Skin epidermis (tissue), 12 donors: ENCODE measurements at regions not wholly inside any gene's neighbourhood (a gene's known extent, or its start where the extent isn't known, plus 50 kb on each side); places are given as distances from the start of the nearest gene placed in this dataset.

Experiments used
- H3K27ac ChIP-seq, 21 experiments: fragments of 200-600 bp; sonication (generic) in 11 of 21; one replicate each; pipeline ENCODE4 v1.5.0; 2020; ENCODE audit warnings: mild to moderate bottlenecking in 3 of 21, inconsistent platforms in 2 of 21, moderate library complexity in 2 of 21
- H3K4me3 ChIP-seq, 7 experiments: fragments of 200-600 bp; sonication (generic) in 2 of 7; one replicate each; pipeline ENCODE4 v1.5.0; 2020; ENCODE audit warnings: inconsistent platforms in 2 of 7, mild to moderate bottlenecking in 2 of 7, moderate library complexity in 1 of 7

DNA sequence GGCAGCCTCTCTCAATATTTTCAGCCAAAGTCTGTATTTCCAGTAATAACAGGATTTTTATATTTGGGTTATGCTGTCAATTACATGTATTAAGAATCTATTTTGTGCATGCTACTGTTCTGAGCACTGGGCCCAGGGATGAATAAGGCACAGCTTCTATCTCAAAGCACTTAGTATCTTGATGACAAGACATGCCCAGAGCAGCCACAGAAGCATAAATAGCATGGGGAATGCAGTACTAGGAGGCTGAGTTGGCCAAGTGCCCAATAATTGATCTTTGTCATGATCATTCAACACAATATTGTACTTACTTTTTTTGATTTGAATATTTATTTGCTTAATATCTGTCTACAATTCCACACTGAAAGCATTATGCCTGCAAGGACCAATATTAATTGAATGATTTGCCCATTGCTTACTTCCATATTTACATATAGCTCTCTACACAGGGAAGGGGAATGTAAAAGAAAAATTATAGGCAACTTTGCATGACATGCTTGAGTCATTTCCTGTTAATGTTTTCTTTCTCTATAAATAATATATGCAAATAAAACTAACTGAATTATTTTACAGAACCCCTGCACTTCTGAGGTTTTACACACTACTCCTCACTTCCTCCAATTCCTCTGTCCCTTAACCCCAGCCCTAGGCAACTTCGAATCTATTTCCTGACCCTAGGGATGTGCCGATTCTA is 298.9 kb upstream of the BMP2 start:
- Histone ChIP-seq H3K27ac (no peak overlapping the region), H3K4me3 (no peak overlapping the region)

DNA sequence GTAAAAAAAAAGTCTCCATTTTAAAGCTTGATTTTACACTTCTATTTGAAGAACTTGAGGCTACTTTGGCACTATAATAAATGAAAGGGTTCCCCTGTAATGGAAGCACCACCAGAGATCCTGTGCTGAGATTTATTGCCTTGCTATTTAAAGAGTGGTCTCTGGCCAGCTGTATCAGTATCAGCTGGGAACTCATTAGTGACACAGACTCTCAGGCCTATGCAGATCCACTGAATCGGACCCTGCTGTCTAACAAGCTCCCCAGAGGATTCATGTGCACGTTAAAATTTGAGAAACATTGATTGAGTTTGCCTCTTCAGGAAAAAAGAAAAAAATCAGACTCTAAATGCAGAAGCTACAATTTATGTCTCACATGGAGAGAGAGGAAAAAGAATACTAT is 299.9 kb upstream of the BMP2 start:
- Histone ChIP-seq H3K4me3 (no peak overlapping the region), H3K27ac (no peak overlapping the region)

DNA sequence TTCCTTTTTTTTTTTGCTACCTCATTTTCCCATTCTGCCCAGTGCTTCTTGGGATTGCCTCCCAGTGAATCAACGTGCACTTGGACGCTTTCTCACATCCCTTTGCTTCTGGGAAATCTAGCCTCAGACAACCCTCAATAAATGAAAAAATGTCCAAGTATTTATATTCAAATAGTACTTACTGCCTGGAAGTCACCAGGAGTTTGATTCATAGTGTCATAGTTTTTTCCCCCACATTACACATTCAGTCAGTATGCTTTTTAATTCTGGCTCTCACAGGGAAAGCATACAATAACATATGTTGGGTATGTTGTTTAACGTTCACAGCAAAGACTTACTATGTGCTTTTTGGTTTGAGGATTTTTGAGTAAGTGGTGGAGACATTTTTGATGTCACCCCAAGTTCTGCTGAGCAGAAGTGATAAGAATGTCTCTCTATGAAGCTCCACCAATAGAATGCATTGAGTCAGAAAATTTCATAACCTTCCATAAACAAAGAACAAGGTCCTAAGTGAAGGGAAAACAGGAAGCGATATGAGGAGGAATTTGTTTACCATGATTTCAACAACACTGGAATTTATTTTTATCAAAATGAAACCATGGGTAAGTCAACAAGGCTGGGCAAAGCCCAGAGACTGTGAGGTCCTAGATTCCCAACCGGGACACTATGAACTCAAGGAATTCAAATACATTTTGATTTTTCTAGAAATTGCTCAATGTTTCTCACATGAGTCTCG is 301.2 kb upstream of the BMP2 start:
- Histone ChIP-seq H3K4me3 (no peak overlapping the region), H3K27ac (no peak overlapping the region)

DNA sequence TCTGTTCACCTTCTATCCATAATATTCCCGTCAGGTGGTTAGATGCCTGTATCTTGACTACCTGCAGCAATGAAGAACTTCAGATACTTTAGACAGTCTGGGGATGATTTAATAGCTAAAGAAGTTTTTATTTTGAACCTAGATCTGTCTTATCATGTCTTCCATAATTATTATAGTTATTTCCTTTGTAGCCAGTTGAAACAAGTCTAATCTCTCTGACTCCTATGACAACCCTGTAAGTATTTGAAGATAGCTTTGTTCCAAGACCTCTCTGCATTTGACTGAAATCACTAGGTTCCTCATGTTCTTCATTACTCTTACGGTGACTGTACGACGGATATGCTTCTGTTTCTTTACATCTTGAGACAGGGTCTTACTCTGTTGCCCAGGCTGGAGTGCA is 316.6 kb upstream of the BMP2 start:
- no peak overlapping the region for H3K4me3 ChIP-seq

DNA sequence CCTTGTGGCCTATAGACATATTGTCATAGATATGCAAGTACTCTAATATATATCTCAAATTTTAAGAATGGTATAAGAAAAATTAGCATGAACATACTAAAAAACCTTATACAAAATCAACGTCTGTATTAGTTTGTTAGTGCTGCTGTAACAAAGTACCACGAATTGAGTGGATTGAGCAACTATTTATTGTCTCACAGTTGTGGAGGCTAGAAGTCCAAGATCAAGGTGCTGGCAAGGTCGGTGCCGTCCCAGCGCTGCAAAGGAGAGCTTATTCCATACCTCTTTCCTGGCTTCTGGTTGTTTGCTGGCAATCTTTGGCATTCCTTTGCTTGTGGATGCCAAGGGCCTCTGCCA is 317.6 kb upstream of the FERMT1 start:
- Histone ChIP-seq H3K4me3 (no peak overlapping the region), H3K27ac (no peak overlapping the region)

More for the DNA sequence above, 316.6 kb upstream of the BMP2 start:
- no peak overlapping the region for H3K27ac ChIP-seq

DNA sequence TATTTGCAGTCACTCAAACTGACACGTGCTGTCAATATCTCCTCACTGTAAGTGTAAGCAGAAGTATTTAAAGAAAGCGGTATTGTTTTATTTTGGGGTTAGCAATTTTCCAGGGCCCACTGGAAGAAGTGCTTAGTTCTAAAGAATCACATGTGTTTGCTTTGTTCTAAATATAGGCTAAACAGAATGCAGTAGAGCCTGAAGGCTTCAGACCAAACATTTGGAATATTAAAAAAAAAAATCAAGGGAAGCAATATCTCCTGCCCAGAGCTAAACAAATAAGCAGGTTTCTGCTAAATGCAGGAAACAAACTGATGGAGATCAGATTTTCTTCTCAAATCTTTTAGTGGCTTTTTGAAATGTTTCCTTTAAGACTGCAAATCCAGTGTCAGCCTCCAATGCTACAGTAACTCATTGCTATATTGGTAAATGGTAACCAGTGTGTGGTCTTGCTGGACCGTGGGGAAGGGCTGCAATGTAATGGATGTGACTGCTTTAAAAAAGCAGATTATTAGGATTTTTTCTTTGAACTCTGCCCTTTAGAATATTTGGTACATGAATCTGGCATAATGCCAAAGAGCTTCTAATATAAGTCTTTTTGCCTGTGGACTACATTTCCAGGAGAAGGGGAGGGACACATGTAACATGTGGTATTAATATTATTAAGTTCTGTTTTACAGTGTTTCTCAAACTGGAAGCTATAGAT is 317.1 kb upstream of the FERMT1 start:
- Histone ChIP-seq H3K4me3 (no peak overlapping the region), H3K27ac (no peak overlapping the region)

DNA sequence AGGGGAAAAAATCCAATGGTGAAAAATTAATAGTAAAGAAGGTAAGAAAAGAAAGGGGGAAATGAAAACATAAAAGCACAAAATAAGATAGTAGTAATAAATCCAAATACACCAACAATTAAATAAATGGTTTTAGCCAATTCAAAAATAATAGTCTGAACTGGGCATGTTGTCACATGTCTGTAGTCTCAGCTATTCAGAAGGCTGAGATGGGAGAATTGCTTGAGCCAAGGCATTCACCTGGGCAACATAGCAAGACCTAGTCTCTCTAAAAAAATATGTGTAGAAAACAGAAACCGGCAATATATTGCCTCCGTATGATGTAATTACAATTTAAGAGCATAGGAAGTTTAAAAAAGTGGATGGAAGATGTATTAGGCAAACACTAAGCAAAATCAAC is 311.3 kb upstream of the FERMT1 start:
- Histone ChIP-seq H3K27ac (no peak overlapping the region), H3K4me3 (no peak overlapping the region)

DNA sequence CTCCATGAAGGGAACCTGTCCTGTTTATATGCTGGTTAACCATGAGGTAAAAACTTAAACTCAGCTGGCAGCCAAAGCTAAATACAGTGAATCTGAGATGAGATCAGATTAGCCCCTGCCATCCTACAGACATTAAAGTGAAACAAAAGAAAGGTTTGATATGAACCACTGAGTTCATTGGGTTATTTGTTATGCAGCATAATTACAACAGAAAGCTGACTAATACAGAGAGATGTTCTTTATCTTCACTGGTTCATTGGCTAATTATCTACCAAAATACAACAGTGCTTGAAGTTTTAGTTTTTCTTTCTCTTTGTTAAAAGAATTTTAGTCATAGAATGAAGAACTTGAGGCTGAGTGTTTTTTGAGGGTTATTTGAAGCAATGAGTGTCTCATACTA is 307.6 kb upstream of the FERMT1 start:
- Histone ChIP-seq H3K4me3 (no peak overlapping the region), H3K27ac (no peak overlapping the region)

DNA sequence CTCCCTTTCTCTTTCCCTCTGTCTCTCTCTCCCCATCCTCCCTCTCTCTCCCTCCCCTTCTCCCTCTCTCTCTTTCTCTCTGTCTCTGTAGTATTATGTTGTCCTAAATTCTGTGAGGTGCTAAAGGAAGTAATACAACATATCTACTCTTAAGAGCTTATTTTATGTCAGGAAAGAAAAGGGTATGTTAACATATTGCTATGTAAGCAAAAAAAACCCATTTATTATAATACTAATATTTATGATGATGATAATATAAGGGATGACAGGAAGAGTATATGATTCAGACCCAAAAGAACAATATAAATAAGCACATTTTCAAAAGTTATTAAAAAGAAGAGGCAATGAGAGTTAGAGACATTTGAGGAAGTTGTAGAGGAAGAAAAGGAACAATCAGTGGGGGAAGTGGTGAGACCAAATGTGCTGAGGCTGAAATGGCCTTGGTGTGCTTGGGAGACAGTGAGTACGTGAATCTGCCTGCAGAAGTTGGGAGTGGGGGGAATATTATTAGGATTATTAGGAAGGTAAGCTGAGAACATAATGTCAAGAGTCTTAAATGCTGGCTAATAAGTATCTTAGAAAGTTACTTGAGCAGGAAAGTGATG is 303.6 kb upstream of the FERMT1 start:
- H3K4me3 ChIP-seq, result no peak overlapping the region
- H3K27ac ChIP-seq, result no peak overlapping the region

DNA sequence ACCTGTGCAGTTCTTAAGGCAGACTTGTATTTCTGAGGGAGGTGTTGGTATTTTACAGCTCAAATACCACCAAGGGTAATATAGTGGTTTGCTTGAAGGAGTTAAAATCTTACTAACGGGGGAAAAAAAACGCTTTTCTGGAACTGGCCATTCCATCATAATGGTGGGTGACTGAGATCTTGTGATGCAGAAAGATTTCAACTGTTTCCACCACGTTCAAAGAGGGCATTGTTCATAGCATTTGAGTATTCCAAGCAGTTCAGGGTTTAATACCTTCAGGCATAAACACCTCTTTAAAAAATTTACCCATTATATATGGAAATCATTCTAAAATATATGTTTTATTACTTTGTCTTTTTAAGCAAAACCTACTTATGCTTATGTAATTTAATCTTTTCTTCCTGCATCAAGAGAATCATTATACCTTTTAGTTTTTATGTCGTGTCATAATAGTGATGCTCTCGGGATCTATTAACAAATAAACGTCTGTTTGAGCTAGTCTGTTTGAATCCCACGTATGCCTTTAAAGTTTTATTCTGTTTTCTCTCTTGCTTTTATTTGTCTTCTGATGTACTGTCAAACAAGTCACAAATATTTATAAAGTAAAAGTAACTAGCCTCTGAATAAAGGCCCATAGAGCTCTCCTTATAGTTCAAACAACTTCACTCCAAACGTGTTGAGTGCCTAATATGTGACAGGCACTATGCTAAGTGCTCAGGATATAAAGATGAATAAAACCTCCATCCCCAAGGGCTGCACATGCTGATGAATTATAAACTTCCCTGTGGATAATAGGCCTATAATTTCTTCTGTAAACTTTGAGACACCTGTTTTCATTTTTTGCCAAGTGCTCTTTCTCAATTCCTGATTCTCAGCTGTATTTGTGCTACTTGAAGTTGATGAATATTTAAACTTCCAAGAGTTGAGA is 298.8 kb upstream of the FERMT1 start:
- no peak overlapping the region for H3K4me3 ChIP-seq
- no peak overlapping the region for H3K27ac ChIP-seq

DNA sequence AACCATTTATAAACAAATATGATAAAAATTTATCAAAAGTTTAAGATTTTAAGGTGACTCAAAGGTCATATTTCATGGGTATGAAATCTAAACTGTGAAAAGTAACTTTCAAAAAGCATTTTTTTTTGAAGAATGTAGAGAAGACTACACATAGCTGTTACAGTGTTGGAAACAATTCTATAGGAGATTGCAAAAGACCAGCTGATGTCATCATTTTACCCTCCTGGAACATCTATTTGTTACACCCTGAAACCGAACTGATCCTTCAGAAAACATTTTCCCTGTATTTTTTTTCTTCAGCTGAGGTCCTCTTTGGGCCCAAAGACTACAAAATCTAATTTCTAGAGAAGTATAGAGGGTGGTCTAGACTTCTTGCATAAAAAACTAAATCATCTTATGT is 297.5 kb upstream of the FERMT1 start:
- H3K4me3 ChIP-seq, result no peak overlapping the region
- no peak overlapping the region for H3K27ac ChIP-seq

DNA sequence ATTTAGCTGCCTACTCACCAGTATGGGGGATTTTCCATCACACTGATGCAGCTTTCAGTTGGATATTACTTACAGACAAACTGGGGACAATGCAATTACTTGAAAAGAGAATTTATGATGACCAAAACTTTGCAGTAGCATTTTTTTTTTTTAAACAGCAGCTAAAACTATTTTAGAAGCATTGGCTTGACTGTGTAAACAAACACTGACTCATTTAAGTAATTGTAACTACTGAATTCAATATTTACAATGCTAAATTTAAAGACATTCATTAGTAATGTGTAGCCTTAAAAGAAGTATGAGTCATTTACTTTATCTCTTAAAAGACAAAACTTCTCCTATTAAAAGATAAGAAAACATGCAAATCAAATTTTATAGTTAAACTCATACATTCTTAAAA is 295.9 kb upstream of the FERMT1 start:
- no peak overlapping the region for H3K4me3 ChIP-seq
- no peak overlapping the region for H3K27ac ChIP-seq

DNA sequence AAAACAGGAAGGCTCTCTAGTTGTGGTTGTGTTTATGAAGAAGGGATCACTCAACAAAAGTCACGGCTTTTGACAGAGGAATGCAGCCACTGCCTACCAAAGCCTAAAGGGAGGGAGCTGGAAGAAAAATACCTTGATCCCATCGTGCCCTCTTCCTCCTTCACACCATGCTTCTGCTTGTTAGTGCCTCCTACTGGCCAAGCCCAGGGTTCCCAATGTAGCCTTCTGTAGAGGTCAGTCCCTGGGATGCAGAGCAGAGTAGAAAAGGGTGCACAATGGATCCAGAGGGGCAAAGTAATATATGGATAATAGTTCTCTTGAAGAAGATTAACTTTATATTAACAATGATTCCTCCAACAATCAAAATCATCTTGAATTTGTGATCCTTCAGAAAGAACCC is 293.5 kb upstream of the FERMT1 start:
- H3K4me3 ChIP-seq, result no peak overlapping the region
- no peak overlapping the region for H3K27ac ChIP-seq

DNA sequence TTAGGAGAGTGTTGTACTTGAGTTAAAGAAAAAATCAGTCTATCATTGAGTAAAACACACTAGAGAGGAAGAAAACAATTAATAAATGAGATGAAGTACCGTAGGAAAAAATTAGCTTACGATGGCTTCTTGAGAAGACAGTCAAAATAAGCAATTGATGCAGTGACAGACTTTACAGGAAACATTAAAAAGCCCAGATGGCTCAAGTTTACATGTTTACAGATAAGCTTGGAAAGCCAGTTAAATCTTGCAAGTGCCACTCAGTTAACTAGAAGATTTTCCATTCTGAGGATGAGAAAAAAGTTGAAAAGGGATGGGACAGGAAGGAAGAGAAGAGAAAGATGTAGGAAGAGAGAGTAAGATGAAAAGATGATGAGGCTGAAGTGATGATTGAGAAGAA is 288.8 kb upstream of the FERMT1 start:
- H3K27ac ChIP-seq, result no peak overlapping the region
- no peak overlapping the region for H3K4me3 ChIP-seq

DNA sequence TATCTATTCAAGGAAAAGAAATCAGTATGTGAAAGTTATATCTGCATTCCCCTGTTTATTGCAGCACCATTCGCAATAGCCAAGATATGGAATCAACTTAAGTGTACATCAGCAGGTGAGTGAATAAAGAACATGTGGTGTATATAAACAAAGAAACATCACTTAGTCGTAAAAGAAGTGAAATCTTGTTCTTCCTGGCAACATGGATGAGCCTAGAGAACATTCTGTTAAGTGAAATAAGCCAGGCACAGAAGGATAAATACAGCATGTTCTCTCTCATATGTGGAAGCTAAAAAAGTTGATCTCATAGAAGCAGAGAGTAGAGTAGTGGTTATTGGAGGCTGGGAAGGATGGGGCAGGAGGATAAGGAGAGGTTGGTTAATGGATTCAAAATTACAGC is 287.9 kb upstream of the FERMT1 start:
- H3K27ac ChIP-seq, result no peak overlapping the region
- no peak overlapping the region for H3K4me3 ChIP-seq

DNA sequence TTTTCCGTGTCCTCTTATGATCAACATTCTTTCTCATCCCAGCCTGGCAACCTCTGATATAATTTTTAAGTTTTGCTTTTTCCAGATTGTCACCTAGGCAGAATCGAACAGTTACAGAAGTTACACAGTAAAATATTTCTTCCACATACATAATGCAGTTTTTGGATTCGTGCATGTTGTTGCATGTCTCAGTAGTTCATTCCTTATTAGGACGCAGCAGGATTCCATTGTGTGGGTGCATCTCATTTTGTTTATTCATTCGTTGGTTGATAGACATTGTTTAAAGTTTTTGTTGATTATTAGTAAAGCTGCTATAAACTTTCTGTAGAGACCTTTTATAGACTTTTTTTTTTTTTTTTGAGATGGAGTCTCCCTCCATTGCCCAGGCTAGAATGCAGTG is 284.3 kb upstream of the FERMT1 start:
- Histone ChIP-seq H3K27ac (no peak overlapping the region), H3K4me3 (no peak overlapping the region)

DNA sequence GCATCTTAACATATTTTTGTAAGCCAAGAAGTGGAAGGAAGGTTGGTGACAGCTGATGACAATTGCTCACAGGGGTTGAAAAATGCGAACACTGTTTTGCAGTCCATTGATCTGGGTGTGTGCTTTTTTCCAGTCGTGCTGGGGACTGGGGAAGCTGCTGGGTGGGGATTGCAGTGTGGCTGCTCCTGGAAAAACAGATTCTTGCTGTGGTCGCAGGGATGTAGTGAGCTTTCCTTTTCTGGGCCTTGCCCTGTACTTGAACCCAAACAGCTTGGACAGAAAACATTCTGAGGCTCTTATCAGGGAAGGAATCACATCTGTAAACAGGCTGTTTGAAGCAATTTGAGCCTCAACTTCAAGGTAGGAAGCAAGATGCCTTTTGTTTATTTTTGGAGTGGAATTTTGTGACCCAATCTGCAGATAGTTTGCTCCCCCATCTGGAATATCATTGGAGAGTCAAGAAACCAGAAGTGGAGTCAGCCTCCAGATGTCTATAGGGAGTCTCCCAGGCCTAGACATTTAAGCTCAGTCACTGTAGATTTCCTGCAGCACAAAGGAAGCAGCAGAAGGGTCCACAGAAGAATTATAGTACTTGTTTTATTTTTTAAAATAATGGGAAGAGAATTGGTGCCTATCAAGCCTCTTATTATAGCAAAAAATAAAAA is 279.2 kb upstream of the FERMT1 start:
- no peak overlapping the region for H3K4me3 ChIP-seq

DNA sequence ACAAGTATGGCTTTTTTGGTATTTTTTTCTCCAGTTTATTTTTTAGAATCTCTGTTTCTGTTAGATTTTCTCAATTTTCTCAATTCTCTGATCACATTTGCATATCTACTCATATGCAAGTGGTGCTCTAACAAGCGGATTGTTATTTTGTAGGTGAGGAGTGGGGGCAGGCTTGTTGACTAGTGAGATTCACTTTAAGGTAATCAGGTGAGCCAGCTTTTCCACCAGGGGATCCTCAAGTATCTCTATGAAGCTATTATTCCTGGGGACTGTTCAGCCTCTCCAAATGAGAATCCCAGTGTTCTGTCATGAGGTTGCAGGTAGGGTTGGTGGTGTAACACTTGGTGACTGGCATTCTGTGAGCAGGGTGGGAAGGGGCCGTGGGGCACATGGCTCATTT is 274.3 kb upstream of the FERMT1 start:
- Histone ChIP-seq H3K4me3 (no peak overlapping the region), H3K27ac (no peak overlapping the region)

More for the DNA sequence above, 279.2 kb upstream of the FERMT1 start:
- H3K27ac ChIP-seq, result no peak overlapping the region

DNA sequence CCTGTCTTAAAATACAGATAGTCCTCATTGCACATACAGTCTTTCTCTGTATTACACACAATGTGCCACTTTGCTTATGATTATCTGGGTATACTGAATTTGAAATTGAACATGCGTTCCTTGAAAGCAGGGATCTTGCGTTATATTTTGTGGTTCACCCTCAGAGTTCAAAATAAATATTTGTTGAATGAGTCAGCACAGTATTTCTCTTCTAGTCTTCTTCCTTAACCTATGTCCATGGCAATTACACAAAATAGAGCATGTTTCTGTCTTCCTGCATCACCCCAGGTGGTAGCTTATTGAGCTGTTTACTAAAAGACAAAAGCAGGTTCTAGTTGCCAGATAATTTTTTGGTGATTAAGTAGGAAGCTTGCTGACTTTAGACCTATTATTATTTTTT is 272.9 kb upstream of the FERMT1 start:
- Histone ChIP-seq H3K4me3 (no peak overlapping the region), H3K27ac (no peak overlapping the region)
